GM12878 (cell line): ENCODE measurements at regions not wholly inside any gene's neighbourhood (a gene's known extent, or its start where the extent isn't known, plus 50 kb on each side); places are given as distances from the start of the nearest gene placed in this dataset.

Experiments
- ATAC-seq: fragments of 200-7000 bp; cut with Tn5 transposase; 3 replicates; pipeline ENCODE4 v1.9.1; 2020; ENCODE audit warnings: mild to moderate bottlenecking, moderate library complexity
- BruUV-seq: library from RNA; stranded (reverse); fragments of 400-500 nt; replicated peaks from 2 replicates; lab custom pipeline; 2021; lab: Mats Ljungman, UMichigan
- CTCF ChIA-PET: fragments of 300-600 bp; sonication (Branson Sonifier 250); formaldehyde crosslinking; extraction: SDS; loops from one replicate; lab custom pipeline; 2021; ENCODE audit warnings: inconsistent platforms; lab: Yijun Ruan, JAX
- POLR2A ChIA-PET: fragments of 350-600 bp; formaldehyde crosslinking; extraction: SDS; loops from one replicate; lab custom pipeline; 2021; ENCODE audit warnings: inconsistent platforms; lab: Charles Lee
- RAD21 ChIA-PET: fragments of 300-600 bp; sonication (Branson Sonifier 250); formaldehyde crosslinking; loops from one replicate; lab custom pipeline; 2023; ENCODE audit warnings: antibody characterized with exemption; ENCODE audit not compliant: unreplicated experiment; lab: Charles Lee
- SMC1A ChIA-PET: fragments of 300-600 bp; sonication (Branson Sonifier 250); formaldehyde crosslinking; loops from one replicate; lab custom pipeline; 2023; ENCODE audit not compliant: unreplicated experiment, uncharacterized antibody; lab: Charles Lee
- DNase-seq: peaks from one replicate; pipeline ENCODE4 v3.0.0-alpha.2; 2011; ENCODE audit warnings: low read depth, low spot score
- FAIRE-seq: peaks from 3 replicates; lab custom pipeline; 2011; peaks lifted over from hg19 to GRCh38; lab: Jason Lieb, UNC
- H2AFZ ChIP-seq: 2 replicates; pipeline ENCODE4 v1.6.0; 2011; ENCODE audit warnings: low read depth, low read length, control low read depth; ENCODE audit not compliant: control insufficient read depth
- H3K27ac ChIP-seq: 2 replicates; pipeline ENCODE4 v1.5.1; 2011; ENCODE audit warnings: control low read depth; ENCODE audit not compliant: control insufficient read depth, insufficient read depth
- H3K27me3 ChIP-seq, 2 experiments: replicated peaks in 1 of 2; 2 replicates each; pipeline versions ENCODE4 v1.6.0 to v1.6.1; 2011; ENCODE audit warnings: low read length in 1 of 2; ENCODE audit not compliant: control insufficient read depth in 2 of 2, insufficient read depth in 2 of 2
- H3K36me3 ChIP-seq, 2 experiments: 2 replicates each; pipeline ENCODE4 v1.5.1; 2011; ENCODE audit warnings: low read length in 1 of 2; ENCODE audit not compliant: control insufficient read depth in 2 of 2, insufficient read depth in 2 of 2
- H3K4me1 ChIP-seq: 2 replicates; pipeline ENCODE4 v1.6.1; 2011; ENCODE audit warnings: mild to moderate bottlenecking, low read length, moderate library complexity, mixed read lengths; ENCODE audit not compliant: control insufficient read depth, insufficient read depth
- H3K4me2 ChIP-seq: 2 replicates; pipeline ENCODE4 v1.6.0; 2011; ENCODE audit warnings: control low read depth; ENCODE audit not compliant: control insufficient read depth, insufficient read depth
- H3K4me3 ChIP-seq: fragments of 200-600 bp; sonication (generic); 2 replicates; pipeline ENCODE4 v1.5.1; 2016
- H3K79me2 ChIP-seq: 2 replicates; pipeline ENCODE4 v1.6.0; 2011; ENCODE audit warnings: low read length; ENCODE audit not compliant: control insufficient read depth, insufficient read depth
- H3K9ac ChIP-seq: 2 replicates; pipeline ENCODE4 v1.8.0; 2011; ENCODE audit warnings: low read length, control low read depth, mixed read lengths; ENCODE audit not compliant: control insufficient read depth, insufficient read depth
- H3K9me3 ChIP-seq: replicated peaks from 3 replicates; pipeline ENCODE4 v1.5.1; 2011; ENCODE audit warnings: mild to moderate bottlenecking, low read length; ENCODE audit not compliant: control insufficient read depth, insufficient read depth
- H4K20me1 ChIP-seq: 2 replicates; pipeline ENCODE4 v1.6.0; 2011; ENCODE audit not compliant: control insufficient read depth, insufficient read depth
- WGBS: methylation state at CpG from one replicate; pipeline ENCODE4 v1.1.6; 2016; ENCODE audit warnings: low lambda C conversion rate; ENCODE audit not compliant: insufficient replicate concordance, insufficient coverage; ENCODE audit errors: missing lambda C conversion rate; 5-methylcytosine and 5-hydroxymethylcytosine counted together
- in situ Hi-C: fragments of 300-500 bp; cut with MboI; formaldehyde crosslinking; loops from 9 replicates; pipeline ENCODE4 v1.14.3; 2018; ENCODE audit warnings: mixed read lengths
- intact Hi-C: fragments of 100-400 bp; cut with micrococcal nuclease; formaldehyde crosslinking; loops from one replicate; pipeline ENCODE4 v1.14.2; 2022; ENCODE audit not compliant: unreplicated experiment
- TF ChIP-seq, protein P1 (sequence below): fragments of 450-650 bp; conservative IDR thresholded peaks from 2 replicates; pipeline ENCODE4 v1.6.1; 2017; ENCODE audit warnings: mild to moderate bottlenecking, moderate library complexity
- TF ChIP-seq, protein P2 (sequence below): fragments of 450-650 bp; IDR thresholded peaks from 2 replicates; pipeline ENCODE4 v1.6.1; 2017; ENCODE audit warnings: low read depth, mild to moderate bottlenecking, moderate library complexity
- TF ChIP-seq, protein P3 (sequence below): IDR thresholded peaks from 2 replicates; pipeline ENCODE4 v1.6.1; 2011; ENCODE audit warnings: low read depth, low read length, improper control_type of control experiment, borderline replicate concordance
- TF ChIP-seq, protein P4 (sequence below): IDR thresholded peaks from 2 replicates; pipeline ENCODE4 v1.6.1; 2011; ENCODE audit warnings: borderline replicate concordance, low read depth, mild to moderate bottlenecking, moderate library complexity, mixed read lengths, low read length; ENCODE audit not compliant: insufficient read depth; ENCODE audit errors: extremely low read length

DNA sequence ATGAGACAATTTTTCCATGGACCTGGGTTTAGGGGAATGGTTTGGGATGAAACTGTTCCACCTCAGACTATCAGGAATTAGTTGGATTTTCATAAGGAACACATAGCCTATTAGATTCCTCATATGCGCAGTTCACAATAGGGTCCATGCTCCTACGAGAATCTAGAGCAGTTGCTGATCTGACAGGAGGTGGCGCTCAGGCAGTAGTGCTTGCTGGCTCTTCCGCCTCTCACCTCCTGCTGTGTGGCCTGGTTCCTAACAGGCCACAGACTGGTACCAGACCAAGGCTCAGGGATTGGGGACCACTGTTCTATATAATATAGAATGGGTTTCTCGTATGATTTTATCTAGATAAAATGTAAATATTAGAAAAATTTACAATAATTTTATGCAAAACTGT is 338.7 kb downstream of the CPS1 start:
- BruUV-seq = no TSS peak
- POLR2A ChIA-PET = no interaction called here
- Histone ChIP-seq H3K4me2 (no peak overlapping the region), H3K27me3 (no peaks in the 10 kb centered on the region), H3K4me3 (no peak overlapping the region), H3K27ac (no peak overlapping the region), H3K4me1 (no peaks in the 10 kb centered on the region), H3K9ac (no peak overlapping the region), H3K9me3 (no peaks in the 10 kb centered on the region), H4K20me1 (no peaks in the 10 kb centered on the region), H2AFZ (no peak overlapping the region), H3K79me2 (no peaks in the 10 kb centered on the region), H3K36me3 (no peaks in the 10 kb centered on the region)
- intact Hi-C loops (no loop called here), in situ Hi-C loops (no loop called here)
- WGBS = 73% methylated on average over 5 of the region's 5 CpGs
- ATAC-seq (peak; percentile 73), DNase-seq (no peak), FAIRE-seq (no peak)
- RAD21 ChIA-PET = no interaction called here
- CTCF ChIA-PET = interaction anchor here (0.9 kb wide), 1 partner anchor 154 kb away, joined by 4 read pairs; no protein-coding TSS in a partner anchor
- TF ChIP-seq, protein P1, sequence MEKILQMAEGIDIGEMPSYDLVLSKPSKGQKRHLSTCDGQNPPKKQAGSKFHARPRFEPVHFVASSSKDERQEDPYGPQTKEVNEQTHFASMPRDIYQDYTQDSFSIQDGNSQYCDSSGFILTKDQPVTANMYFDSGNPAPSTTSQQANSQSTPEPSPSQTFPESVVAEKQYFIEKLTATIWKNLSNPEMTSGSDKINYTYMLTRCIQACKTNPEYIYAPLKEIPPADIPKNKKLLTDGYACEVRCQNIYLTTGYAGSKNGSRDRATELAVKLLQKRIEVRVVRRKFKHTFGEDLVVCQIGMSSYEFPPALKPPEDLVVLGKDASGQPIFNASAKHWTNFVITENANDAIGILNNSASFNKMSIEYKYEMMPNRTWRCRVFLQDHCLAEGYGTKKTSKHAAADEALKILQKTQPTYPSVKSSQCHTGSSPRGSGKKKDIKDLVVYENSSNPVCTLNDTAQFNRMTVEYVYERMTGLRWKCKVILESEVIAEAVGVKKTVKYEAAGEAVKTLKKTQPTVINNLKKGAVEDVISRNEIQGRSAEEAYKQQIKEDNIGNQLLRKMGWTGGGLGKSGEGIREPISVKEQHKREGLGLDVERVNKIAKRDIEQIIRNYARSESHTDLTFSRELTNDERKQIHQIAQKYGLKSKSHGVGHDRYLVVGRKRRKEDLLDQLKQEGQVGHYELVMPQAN = no peak
- TF ChIP-seq, protein P2, sequence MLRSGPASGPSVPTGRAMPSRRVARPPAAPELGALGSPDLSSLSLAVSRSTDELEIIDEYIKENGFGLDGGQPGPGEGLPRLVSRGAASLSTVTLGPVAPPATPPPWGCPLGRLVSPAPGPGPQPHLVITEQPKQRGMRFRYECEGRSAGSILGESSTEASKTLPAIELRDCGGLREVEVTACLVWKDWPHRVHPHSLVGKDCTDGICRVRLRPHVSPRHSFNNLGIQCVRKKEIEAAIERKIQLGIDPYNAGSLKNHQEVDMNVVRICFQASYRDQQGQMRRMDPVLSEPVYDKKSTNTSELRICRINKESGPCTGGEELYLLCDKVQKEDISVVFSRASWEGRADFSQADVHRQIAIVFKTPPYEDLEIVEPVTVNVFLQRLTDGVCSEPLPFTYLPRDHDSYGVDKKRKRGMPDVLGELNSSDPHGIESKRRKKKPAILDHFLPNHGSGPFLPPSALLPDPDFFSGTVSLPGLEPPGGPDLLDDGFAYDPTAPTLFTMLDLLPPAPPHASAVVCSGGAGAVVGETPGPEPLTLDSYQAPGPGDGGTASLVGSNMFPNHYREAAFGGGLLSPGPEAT = no peak
- TF ChIP-seq, protein P3, sequence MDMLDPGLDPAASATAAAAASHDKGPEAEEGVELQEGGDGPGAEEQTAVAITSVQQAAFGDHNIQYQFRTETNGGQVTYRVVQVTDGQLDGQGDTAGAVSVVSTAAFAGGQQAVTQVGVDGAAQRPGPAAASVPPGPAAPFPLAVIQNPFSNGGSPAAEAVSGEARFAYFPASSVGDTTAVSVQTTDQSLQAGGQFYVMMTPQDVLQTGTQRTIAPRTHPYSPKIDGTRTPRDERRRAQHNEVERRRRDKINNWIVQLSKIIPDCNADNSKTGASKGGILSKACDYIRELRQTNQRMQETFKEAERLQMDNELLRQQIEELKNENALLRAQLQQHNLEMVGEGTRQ = no peak
- TF ChIP-seq, protein P4, sequence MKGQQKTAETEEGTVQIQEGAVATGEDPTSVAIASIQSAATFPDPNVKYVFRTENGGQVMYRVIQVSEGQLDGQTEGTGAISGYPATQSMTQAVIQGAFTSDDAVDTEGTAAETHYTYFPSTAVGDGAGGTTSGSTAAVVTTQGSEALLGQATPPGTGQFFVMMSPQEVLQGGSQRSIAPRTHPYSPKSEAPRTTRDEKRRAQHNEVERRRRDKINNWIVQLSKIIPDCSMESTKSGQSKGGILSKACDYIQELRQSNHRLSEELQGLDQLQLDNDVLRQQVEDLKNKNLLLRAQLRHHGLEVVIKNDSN = no peak
- SMC1A ChIA-PET = no interaction called here
